Suprapubic skin (tissue), 3 donors: ENCODE measurements at regions not wholly inside any gene's neighbourhood (a gene's known extent, or its start where the extent isn't known, plus 50 kb on each side); places are given as distances from the start of the nearest gene placed in this dataset.

Experiments used
- POLR2A ChIP-seq, 2 donors: fragments of 450-650 bp; IDR thresholded peaks; one replicate each; pipeline ENCODE4 v1.6.1; 2017; ENCODE audit warnings: antibody characterized with exemption in 2 of 2, mild to moderate bottlenecking in 2 of 2, moderate library complexity in 2 of 2
- TF ChIP-seq, protein P1 (sequence below), 2 donors: fragments of 200-600 bp in 1 of 2; fragments of 450-650 bp in 1 of 2; sonication (generic) in 1 of 2; IDR thresholded peaks; one replicate each; pipeline ENCODE4 v1.5.1; 2016 to 2019; ENCODE audit warnings: antibody characterized with exemption in 2 of 2, mild to moderate bottlenecking in 1 of 2, moderate library complexity in 1 of 2

GRCh38 chr20:52465991-52466390 is 274.4 kb upstream of the ZFP64 start:
- TF ChIP-seq, protein P1, sequence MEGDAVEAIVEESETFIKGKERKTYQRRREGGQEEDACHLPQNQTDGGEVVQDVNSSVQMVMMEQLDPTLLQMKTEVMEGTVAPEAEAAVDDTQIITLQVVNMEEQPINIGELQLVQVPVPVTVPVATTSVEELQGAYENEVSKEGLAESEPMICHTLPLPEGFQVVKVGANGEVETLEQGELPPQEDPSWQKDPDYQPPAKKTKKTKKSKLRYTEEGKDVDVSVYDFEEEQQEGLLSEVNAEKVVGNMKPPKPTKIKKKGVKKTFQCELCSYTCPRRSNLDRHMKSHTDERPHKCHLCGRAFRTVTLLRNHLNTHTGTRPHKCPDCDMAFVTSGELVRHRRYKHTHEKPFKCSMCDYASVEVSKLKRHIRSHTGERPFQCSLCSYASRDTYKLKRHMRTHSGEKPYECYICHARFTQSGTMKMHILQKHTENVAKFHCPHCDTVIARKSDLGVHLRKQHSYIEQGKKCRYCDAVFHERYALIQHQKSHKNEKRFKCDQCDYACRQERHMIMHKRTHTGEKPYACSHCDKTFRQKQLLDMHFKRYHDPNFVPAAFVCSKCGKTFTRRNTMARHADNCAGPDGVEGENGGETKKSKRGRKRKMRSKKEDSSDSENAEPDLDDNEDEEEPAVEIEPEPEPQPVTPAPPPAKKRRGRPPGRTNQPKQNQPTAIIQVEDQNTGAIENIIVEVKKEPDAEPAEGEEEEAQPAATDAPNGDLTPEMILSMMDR (IDR thresholded peaks at IDR 0.05), result no peak
- TF ChIP-seq POLR2A (IDR thresholded peaks at IDR 0.05), result no peak
